ENCODE measurements at regions not wholly inside any gene's neighbourhood (a gene's known extent, or its start where the extent isn't known, plus 50 kb on each side); places are given as distances from the start of the nearest gene placed in this dataset.

DNA sequence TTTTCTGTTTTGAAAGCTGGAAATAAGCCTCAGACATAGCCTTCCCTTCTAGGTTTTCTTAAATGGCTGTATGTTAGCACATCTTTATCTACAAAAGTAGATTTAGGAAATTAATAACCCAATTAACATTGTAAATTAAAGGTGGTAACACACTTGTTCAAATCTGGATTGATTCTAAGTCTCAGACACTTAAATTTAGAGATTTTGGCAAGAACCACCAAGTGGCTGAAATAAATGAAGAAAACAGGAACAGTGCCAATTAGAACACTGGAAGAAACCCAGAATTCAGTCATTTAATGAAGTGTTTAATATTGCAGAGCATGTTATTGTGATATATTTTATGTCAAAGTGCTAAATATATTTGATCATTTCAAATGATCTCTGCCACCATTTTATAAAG, 628.2 kb downstream of the USP25 start:
- DNase-seq (ENCODE audit: low spot score), result no peak

DNA sequence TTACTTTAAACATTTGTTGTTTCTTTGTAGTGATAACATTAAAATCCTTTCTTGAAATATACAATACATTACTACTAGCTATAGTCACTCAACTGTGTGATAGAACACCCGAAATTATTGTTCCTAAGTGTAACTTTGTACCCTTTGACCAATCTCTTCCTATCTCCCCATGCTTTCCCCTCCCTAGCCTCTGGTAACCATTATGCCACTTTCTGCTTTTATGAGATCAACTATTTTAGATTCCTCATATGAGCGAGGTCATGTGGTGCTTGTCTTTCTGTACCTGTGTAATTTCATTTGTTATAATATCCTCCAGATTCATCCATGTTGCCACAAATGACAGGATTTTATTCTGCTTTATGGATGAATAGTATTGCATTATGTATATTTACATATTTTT, 629.0 kb downstream of the USP25 start:
- DNase-seq (ENCODE audit: low spot score), result no peak

DNA sequence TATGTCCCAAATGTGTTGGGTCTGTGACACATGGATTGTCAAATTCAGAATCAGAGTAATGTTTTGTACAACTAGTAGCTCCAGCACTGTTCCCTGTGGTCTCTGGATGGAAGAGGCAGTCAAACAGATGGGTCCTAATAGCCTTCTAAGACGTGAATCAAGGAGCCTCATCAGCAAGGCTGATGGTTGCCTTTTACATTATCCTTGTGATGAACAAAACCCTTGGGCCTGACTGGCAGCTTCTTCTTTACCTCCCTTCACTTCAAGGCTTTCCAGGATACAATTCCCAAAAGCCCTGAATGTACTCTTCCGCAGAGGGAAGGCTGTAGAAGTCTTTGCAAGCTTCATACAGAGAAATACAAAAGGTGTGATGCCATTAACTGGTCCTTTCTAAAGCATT, 633.3 kb downstream of the USP25 start:
- DNase-seq (ENCODE audit: low spot score), result no peak

DNA sequence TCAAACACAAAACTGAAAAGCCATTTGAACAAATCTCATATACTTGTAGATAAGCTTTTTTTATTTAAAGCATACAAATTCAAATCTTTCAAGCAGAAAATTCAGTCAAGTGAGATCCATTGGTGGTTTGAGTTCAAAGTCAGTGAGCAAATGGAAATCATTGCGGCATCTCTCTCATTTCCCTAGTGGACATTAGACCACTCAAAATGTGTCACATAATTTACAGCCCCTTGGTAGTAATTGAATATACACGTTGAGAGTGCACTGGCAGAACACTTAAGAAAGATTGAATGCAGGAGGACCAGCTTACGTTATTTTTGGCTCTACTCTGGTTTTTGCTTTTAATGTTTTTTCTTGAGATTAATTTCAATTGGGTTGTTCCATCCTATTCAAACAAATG, 633.7 kb downstream of the USP25 start:
- no peak for DNase-seq (ENCODE audit: low spot score)

DNA sequence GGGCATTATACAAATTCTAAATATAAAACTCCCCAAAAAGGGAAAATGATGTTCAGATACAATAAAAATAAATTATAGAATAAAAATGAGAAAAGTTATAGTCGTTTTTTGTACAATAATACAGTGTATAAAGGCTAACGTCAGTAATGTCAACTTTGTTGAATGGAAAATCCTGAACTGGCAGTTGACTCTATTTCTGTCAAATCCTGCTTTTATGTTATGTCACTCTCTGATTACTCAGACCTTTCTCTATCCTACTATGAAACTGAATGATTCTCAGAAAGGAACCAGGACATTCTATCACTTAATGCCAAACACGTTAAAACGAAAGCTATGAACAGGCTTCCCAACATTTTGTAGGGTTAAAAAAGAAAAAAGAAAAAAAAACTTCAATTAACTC, 636.4 kb downstream of the USP25 start:
- no peak for DNase-seq (ENCODE audit: low spot score)

DNA sequence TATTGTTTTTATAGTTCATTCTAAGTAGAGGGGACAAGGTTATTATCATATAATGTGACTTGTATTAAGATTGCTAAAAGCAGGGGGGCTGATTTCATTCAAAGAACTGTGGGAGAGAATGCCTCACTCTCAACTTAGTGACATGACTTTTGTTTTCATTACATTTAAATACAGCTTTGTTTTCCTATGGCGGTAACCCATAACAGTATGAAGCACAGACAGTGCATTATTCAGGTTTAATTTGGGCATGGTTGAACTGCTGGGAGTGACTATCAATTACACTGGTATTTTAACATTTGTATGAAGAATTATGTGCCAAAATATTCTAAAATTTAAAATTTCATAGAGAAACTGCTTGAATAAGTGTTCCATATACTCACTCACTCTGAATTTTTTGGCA, 637.3 kb downstream of the USP25 start:
- no peak for DNase-seq (ENCODE audit: low spot score)

DNA sequence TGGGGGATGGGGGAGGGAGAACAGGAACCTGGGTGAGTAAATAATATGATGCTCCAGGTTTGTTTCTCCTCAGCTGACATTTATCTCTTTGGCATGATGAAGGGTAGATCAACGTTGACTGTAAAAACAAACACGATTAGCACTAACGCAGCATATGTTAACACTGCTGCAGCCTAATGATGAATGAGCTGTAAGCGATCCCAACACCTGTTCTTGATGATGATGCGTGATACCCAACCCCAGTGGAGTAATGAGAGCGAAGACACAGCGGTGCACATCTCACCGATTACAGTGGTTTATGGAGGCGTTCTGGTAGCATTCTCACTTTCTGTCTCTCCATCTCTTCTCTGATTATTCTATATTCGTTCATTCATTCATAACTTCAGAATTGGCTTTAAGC, 640.4 kb downstream of the USP25 start:
- DNase-seq (ENCODE audit: low spot score), result no peak

DNA sequence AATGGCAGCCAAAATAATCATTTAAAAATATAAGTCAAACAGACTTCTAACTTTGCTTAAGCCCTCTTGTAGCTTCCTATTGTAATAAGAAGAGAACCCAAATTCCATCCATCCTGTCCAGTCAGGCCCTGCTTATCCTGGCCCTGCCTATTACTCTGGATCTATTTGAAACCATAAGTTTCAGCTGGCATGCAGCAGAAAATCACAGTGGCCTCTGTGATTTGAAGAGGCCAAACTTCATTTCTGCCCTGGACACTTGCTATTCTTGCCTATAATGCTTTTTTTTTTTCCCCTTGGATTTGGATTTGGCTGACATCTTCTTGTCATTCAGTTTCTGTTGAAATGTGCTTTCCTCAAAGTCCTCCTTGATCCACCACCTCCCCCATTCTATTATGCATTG, 642.8 kb downstream of the USP25 start:
- no peak for DNase-seq (ENCODE audit: low spot score)

DNA sequence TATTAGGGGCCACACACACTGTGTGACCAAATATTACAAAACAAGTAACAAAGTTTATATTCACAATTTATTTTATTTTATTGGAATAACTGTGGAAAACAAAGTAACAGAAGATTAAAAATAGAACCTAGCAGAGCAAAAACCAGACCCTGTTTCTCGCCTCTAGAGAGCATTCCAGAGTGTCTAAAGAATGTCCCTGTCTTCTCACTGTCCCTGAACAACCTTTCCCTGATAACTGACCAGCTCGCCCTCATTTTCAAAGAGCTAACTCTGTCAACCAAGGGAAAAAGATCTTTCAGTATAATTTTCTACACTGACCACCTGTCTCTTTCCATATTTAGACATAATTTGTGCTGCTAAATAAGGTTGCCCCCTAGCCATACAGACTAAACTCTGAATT, 646.9 kb downstream of the USP25 start:
- no peak for DNase-seq (ENCODE audit: low spot score)

DNA sequence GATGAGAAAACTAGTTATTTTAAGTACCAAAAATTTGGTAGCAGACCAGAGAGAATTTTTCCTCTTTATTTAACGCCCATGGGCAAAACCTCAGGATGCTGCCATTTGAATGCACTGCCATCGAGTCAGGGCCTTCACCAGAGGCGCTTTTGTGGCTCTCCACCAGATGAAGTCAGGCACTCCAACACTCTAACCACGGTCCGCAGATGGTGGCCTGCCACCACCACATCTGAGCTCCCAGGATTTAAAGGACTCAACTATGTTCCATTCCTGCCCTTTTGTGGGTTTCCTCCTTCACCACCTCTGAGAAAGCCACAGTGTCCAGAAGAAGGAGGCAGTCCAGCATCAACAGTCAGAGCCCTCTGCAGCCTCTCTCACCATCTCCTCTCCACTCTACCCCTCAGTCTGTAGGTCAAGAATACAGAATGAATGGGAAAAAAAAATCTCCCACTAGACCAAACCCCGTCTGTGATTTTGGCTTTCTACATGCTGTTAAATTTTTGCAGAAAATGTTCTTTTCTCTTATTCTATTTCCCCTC, 647.4 kb downstream of the USP25 start:
- no peak for DNase-seq (ENCODE audit: low spot score)

DNA sequence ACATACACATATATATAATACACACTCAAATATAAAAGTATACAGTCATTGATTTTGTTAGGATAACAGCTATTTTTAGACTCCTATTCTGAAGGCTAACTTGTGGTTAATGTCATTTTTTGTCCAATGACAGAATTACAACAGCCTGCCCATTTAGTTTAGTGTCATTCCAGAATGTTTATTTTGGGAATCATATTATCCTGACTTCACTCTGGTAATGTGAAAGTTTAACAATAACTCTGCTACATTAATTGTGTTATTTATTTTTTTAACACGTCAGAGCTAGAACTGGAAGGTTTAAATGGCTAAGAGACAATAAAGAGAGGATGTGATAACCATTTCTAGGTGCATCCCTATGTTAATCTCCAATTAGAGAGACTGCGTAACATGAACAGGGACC, 648.1 kb downstream of the USP25 start:
- DNase-seq (ENCODE audit: low spot score), result no peak

DNA sequence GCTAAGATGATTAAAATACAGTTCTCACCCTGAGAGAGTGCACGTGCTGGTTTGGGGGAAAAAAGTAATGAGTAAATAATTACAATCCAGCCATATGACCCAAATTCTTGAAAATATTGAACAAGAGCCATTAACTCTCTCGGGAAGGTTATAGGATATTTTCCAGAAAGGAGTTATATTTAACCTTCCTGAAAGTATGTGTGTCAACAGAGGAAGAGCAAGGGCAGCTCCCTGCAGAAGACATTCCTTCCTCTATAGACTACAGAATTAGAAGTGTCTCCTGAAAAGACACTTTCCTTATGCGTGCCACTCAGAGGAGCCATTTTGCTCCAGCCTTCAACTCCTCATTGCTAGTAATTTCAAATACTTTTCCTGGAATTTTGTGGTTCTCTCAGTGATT, 648.7 kb downstream of the USP25 start:
- no peak for DNase-seq (ENCODE audit: low spot score)

DNA sequence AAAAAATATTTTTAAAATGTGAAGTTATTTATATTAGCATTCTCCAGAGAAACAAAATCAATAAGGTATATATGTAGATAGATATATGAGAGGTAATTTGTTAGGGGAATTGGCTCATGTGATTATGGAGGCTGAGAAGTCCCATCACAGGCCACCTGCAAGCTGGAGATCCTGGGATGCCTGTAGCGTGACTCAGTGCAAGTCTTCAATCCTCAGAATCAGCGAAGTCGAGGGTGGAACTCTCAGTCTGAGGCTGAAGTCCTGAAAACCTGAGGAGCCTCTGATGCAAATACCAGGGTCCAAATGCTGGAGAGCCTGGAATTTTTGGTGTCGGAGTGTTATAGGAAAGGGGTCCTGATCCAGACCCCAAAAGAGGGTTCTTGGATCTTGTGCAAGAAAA, 658.5 kb downstream of the USP25 start:
- no peak for DNase-seq (ENCODE audit: low spot score)

DNA sequence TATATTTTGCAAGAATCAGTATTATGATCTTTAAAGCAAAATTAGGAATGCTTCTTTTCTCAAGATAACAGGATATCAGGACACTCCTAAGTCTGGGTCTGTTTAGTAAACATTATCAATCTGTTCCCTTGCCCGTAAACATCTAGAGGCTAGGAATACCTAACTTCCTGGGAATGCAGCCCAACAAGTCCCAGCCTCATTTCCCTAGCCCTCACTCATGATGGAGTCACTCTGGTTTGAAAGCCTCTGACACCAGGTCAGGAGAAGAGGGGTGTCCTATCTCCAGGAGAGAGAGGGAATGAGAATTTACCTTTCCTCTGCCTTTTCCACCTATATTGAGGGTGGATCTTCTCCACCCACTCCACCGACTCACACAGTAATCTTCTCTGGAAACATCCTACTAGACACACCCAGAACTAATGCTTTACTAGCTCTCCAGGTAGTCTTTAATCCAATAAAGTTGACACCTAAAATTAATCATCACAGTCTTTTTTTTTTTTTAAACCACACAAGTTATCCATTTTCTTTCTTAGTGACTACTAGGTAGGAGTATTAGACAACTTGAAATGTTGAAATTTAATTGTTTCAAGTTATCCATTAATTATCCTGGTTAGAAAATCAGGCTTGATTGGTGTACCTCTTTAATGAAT, 659.3 kb downstream of the USP25 start:
- no peak for DNase-seq (ENCODE audit: low spot score)

DNA sequence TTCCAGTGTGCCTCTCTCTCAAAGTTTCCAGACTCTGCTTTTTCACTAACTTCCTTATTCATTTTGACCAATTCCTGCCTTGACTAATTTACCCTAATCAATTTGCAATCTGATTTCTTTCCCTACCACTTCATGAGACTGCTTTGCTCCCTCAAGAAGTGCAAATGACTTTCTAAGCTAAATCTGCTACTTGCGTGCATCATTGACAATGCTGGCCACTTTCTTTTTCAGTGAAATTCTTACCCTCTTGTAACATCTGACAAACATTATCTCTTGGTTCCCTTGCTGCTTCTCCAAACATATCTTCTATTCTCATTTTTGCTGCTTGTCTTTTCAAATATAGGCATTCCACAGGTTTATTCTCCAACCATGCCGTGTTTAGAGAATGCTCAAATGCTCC, 659.9 kb downstream of the USP25 start:
- DNase-seq (ENCODE audit: low spot score), result no peak

DNA sequence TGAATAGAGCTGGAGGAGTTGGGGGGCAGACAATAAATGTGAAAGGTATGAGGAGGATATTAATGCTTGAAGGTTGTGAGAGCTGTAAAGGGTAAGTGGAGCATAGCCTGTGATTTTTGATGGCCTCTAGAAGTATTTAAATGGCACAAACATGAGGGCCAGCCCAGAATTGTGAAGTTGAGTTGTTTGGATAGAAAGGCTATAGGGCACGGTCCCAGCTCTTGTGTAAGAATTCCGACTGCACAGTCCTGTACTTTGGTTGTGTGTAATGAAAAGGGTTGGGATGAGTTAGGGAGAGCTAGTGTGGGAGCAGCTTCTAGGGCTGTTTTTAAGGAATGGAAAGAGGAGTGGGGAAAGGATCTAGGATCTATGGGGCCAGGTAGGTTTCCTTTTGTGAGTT, 665.5 kb downstream of the USP25 start:
- no peak for DNase-seq (ENCODE audit: low spot score)

DNA sequence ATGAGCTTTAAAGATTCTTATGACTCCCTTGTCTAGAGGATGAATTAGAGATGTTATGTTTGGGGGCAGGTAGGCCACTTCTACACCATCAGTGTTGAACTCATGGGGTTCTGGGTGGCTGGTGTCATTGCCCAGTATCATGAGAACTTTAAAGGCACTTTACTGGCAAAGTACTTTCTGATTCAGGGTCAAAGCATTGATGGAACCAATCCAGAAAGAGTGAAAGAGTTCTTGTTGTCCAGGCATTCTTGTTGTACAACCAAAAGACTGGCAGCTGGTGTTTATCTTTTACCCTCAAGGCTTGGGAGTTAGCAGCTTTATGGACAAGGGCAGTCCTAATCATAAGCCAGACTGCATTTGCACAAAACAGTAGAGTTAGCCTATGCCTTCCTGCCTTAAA, 673.0 kb downstream of the USP25 start:
- DNase-seq (ENCODE audit: low spot score), result no peak

DNA sequence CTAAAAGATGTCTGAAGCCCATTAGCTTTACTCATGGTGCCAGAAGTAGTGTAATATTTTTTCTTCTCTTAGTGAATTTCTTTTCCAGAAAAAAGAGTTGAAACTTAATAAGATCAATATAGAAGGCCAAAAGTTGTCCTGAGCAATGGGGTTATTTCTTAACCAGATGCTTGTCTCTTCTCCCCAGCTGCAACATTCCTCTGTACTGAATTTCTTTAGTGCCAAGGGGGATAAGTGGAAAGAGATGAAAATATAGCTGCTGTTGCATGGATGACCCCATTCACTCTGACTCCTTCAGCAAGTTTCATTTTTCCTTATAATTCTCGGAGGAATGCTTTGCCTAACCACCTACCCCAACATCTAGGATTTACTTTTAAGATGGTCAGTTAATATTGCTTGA, 675.0 kb downstream of the USP25 start:
- no peak for DNase-seq (ENCODE audit: low spot score)

DNA sequence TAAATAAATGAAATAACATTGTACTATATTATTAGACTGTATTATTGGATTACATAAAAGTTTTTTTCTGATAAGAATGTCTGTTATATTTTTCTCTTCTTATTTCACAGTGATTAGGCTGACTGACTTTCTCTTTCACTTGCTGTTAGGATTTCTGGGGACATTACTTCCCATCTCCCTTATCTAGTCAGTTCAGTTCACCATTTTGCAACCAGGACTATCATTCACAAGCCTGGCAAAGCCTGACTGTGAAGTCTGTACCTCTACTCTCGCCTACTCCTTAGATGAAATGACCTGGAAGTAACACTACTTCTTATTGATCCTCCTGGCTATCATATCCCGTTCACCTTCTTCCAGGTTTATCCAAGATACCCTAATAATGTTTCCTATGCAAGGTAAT, 676.6 kb downstream of the USP25 start:
- DNase-seq (ENCODE audit: low spot score), result no peak

DNA sequence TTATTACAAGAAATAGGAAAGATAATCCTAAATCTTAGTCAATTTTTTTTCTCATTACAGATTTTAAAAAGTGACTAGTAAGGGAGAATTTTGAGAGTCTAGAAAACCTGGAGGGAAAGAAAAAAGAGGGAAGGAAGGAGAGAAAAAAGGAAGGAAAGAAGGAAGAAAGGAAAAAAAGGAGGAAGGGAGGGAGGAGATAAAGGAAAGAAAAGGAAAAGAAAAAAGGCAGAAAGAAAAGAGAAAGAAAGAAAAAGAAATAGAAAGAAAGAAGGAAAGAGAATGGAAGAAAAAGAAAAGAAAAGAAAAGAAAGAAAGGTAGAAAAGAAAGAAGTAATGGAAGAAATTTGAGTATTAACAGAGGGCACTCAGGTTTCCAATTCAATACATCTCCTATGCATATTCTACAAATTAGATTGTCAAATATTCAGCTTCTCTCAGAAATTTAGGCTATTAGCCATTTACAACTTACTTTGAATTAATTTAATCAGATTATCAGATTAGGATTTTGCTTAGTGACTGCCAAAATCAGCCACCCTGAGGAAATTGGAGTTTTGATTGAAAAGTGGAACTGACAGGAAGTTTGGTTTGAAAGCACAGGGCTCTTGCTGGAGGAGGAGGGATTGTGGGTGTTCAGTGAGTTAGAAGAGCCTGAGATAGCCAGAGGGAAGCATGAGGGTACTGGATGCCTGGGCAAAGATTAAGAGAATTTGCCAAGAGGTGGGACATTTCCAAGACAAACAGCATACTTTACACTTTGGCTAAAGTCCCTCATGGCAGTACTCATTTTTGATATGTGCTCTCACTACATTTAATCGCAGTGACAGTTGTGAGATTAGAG, 677.8 kb downstream of the USP25 start:
- peak; percentile 13 for DNase-seq (ENCODE audit: low spot score)

DNA sequence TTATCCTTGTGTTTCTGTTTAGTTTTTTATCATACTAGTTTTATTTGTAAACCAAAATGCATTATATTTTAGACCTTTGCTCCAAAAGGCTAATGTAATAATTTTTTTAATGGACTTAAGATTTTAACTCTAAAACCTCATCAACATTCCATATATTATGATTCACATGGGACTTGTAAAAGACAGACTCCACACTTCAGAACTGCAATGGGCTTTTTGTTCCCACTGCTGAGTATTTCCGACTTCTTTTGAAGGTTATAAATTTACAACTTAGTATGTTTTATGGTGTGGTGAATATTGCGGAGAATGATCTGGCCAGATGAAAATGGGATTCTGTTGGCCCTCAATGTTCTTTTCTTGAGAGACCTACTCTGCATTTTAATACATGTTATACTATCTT, 678.5 kb downstream of the USP25 start:
- no peak for DNase-seq (ENCODE audit: low spot score)

DNA sequence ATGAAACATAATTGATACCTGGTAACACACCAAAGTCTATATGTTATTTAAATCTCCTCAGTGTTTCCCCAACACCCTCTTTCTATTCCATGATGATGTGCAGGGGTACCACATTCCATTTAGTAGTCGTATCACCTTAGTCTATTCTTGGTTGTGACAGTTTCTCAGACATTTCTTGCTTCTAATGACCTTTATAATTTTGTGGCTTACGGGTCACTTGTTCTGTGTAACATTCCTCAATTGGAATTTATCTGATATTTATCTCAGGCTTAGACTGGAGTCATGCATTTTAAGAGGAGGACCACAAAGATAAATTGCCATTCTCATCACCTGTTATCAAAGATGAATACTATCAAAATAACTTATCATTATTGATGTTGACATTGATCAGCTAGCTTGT, 679.6 kb downstream of the USP25 start:
- no peak for DNase-seq (ENCODE audit: low spot score)

DNA sequence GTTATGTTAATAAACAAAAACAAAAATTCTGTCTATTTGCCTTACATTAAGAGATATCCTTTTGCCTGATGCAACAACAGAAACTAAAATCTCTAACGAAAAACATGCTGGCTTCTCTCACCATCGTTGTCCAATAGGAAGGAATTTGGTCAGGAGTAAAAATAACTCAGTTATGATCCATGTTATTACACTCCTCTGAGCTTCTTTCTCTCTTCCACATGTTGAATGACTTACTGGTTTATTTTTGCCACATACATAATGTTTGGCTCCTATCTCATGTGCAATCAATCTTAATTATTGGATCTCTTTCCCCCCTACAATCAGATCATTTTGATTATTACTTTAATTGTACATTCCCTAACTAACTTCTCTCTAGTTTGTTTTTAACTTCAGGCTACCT, 688.4 kb downstream of the USP25 start:
- DNase-seq (ENCODE audit: low spot score), result peak; percentile 28
